ENCODE measurements at regions not wholly inside any gene's neighbourhood (a gene's known extent, or its start where the extent isn't known, plus 50 kb on each side); places are given as distances from the start of the nearest gene placed in this dataset.

GRCh38 chr11:8325591-8326304 is 62.1 kb upstream of the LMO1 start:
- no peak for DNase-seq (ENCODE audit: low read depth, low spot score)
- no CpG with 5 or more reads among the region's 9 CpGs for WGBS (ENCODE audit: insufficient coverage, insufficient read length)
- Histone ChIP-seq H3K4me3 (ENCODE audit: low read length) (no peak overlapping the region), H3K9me3 (ENCODE audit: control insufficient read depth, insufficient read depth, low read length) (no peaks in the 10 kb centered on the region), H3K27me3 (ENCODE audit: control insufficient read depth, insufficient read depth, low read length) (no peaks in the 10 kb centered on the region), H3K27ac (ENCODE audit: low read length) (no peak overlapping the region), H3K36me3 (ENCODE audit: control insufficient read depth, insufficient read depth, low read length) (no peaks in the 10 kb centered on the region), H3K4me1 (ENCODE audit: control insufficient read depth, insufficient read depth, low read length) (peaks cover 3% of the 10 kb centered on the region; the same call in 1 of the 2 replicates)

GRCh38 chr11:8323161-8323935 is 59.7 kb upstream of the LMO1 start:
- Histone ChIP-seq H3K4me1 (ENCODE audit: control insufficient read depth, insufficient read depth, low read length) (peaks cover 3% of the 10 kb centered on the region; the same call in 1 of the 2 replicates), H3K27me3 (ENCODE audit: control insufficient read depth, insufficient read depth, low read length) (no peaks in the 10 kb centered on the region), H3K9me3 (ENCODE audit: control insufficient read depth, insufficient read depth, low read length) (no peaks in the 10 kb centered on the region), H3K4me3 (ENCODE audit: low read length) (no peak overlapping the region), H3K27ac (ENCODE audit: low read length) (no peak overlapping the region), H3K36me3 (ENCODE audit: control insufficient read depth, insufficient read depth, low read length) (no peaks in the 10 kb centered on the region)
- DNase-seq (ENCODE audit: low read depth, low spot score): no peak
- no CpG with 5 or more reads among the region's 13 CpGs for WGBS (ENCODE audit: insufficient coverage, insufficient read length)

GRCh38 chr11:8321876-8322275 is 58.2 kb upstream of the LMO1 start:
- H3K4me1 ChIP-seq (ENCODE audit: control insufficient read depth, insufficient read depth, low read length): peaks cover 3% of the 10 kb centered on the region; the same call in 1 of the 2 replicates
- no peak overlapping the region for H3K27ac ChIP-seq (ENCODE audit: low read length)
- H3K36me3 ChIP-seq (ENCODE audit: control insufficient read depth, insufficient read depth, low read length): no peaks in the 10 kb centered on the region
- no peaks in the 10 kb centered on the region for H3K27me3 ChIP-seq (ENCODE audit: control insufficient read depth, insufficient read depth, low read length)
- no CpG with 5 or more reads among the region's 10 CpGs for WGBS (ENCODE audit: insufficient coverage, insufficient read length)
- H3K9me3 ChIP-seq (ENCODE audit: control insufficient read depth, insufficient read depth, low read length): no peaks in the 10 kb centered on the region
- no peak overlapping the region for H3K4me3 ChIP-seq (ENCODE audit: low read length)
- no peak for DNase-seq (ENCODE audit: low read depth, low spot score)

GRCh38 chr11:8320076-8320475 is 56.4 kb upstream of the LMO1 start:
- Histone ChIP-seq H3K4me1 (ENCODE audit: control insufficient read depth, insufficient read depth, low read length) (no peaks in the 10 kb centered on the region), H3K27ac (ENCODE audit: low read length) (no peak overlapping the region), H3K4me3 (ENCODE audit: low read length) (no peak overlapping the region), H3K36me3 (ENCODE audit: control insufficient read depth, insufficient read depth, low read length) (no peaks in the 10 kb centered on the region), H3K9me3 (ENCODE audit: control insufficient read depth, insufficient read depth, low read length) (no peaks in the 10 kb centered on the region), H3K27me3 (ENCODE audit: control insufficient read depth, insufficient read depth, low read length) (no peaks in the 10 kb centered on the region)
- no CpG with 5 or more reads among the region's 5 CpGs for WGBS (ENCODE audit: insufficient coverage, insufficient read length)
- DNase-seq (ENCODE audit: low read depth, low spot score): no peak

GRCh38 chr11:8318536-8318935 is 54.9 kb upstream of the LMO1 start:
- WGBS (ENCODE audit: insufficient coverage, insufficient read length): no CpG with 5 or more reads among the region's 7 CpGs
- H3K9me3 ChIP-seq (ENCODE audit: control insufficient read depth, insufficient read depth, low read length): no peaks in the 10 kb centered on the region

GRCh38 chr11:8317159-8317558 is 53.5 kb upstream of the LMO1 start:
- Histone ChIP-seq H3K4me3 (ENCODE audit: low read length) (no peak overlapping the region), H3K27me3 (ENCODE audit: control insufficient read depth, insufficient read depth, low read length) (no peaks in the 10 kb centered on the region), H3K4me1 (ENCODE audit: control insufficient read depth, insufficient read depth, low read length) (no peaks in the 10 kb centered on the region), H3K36me3 (ENCODE audit: control insufficient read depth, insufficient read depth, low read length) (no peaks in the 10 kb centered on the region), H3K27ac (ENCODE audit: low read length) (no peak overlapping the region), H3K9me3 (ENCODE audit: control insufficient read depth, insufficient read depth, low read length) (no peaks in the 10 kb centered on the region)
- no CpG with 5 or more reads among the region's 2 CpGs for WGBS (ENCODE audit: insufficient coverage, insufficient read length)
- DNase-seq (ENCODE audit: low read depth, low spot score): no peak

More at GRCh38 chr11:8318536-8318935, 54.9 kb upstream of the LMO1 start:
- DNase-seq (ENCODE audit: low read depth, low spot score): no peak
- no peaks in the 10 kb centered on the region for H3K4me1 ChIP-seq (ENCODE audit: control insufficient read depth, insufficient read depth, low read length)
- H3K36me3 ChIP-seq (ENCODE audit: control insufficient read depth, insufficient read depth, low read length): no peaks in the 10 kb centered on the region
- no peak overlapping the region for H3K4me3 ChIP-seq (ENCODE audit: low read length)
- H3K27me3 ChIP-seq (ENCODE audit: control insufficient read depth, insufficient read depth, low read length): no peaks in the 10 kb centered on the region
- no peak overlapping the region for H3K27ac ChIP-seq (ENCODE audit: low read length)

GRCh38 chr11:8315954-8316353 is 52.3 kb upstream of the LMO1 start:
- no CpG with 5 or more reads among the region's 9 CpGs for WGBS (ENCODE audit: insufficient coverage, insufficient read length)
- no peaks in the 10 kb centered on the region for H3K4me1 ChIP-seq (ENCODE audit: control insufficient read depth, insufficient read depth, low read length)
- H3K36me3 ChIP-seq (ENCODE audit: control insufficient read depth, insufficient read depth, low read length): no peaks in the 10 kb centered on the region
- no peaks in the 10 kb centered on the region for H3K9me3 ChIP-seq (ENCODE audit: control insufficient read depth, insufficient read depth, low read length)
- no peak overlapping the region for H3K27ac ChIP-seq (ENCODE audit: low read length)
- no peak overlapping the region for H3K4me3 ChIP-seq (ENCODE audit: low read length)
- H3K27me3 ChIP-seq (ENCODE audit: control insufficient read depth, insufficient read depth, low read length): no peaks in the 10 kb centered on the region
- DNase-seq (ENCODE audit: low read depth, low spot score): no peak

GRCh38 chr11:8315463-8315862 is 51.8 kb upstream of the LMO1 start:
- Histone ChIP-seq H3K4me3 (ENCODE audit: low read length) (no peak overlapping the region), H3K27ac (ENCODE audit: low read length) (no peak overlapping the region), H3K27me3 (ENCODE audit: control insufficient read depth, insufficient read depth, low read length) (no peaks in the 10 kb centered on the region), H3K9me3 (ENCODE audit: control insufficient read depth, insufficient read depth, low read length) (no peaks in the 10 kb centered on the region), H3K36me3 (ENCODE audit: control insufficient read depth, insufficient read depth, low read length) (no peaks in the 10 kb centered on the region), H3K4me1 (ENCODE audit: control insufficient read depth, insufficient read depth, low read length) (no peaks in the 10 kb centered on the region)
- DNase-seq (ENCODE audit: low read depth, low spot score): no peak
- WGBS (ENCODE audit: insufficient coverage, insufficient read length): no CpG with 5 or more reads among the region's 18 CpGs

GRCh38 chr11:8314916-8315315 is 51.2 kb upstream of the LMO1 start:
- Histone ChIP-seq H3K4me1 (ENCODE audit: control insufficient read depth, insufficient read depth, low read length) (no peaks in the 10 kb centered on the region), H3K27ac (ENCODE audit: low read length) (no peak overlapping the region), H3K9me3 (ENCODE audit: control insufficient read depth, insufficient read depth, low read length) (no peaks in the 10 kb centered on the region), H3K4me3 (ENCODE audit: low read length) (no peak overlapping the region), H3K36me3 (ENCODE audit: control insufficient read depth, insufficient read depth, low read length) (no peaks in the 10 kb centered on the region), H3K27me3 (ENCODE audit: control insufficient read depth, insufficient read depth, low read length) (no peaks in the 10 kb centered on the region)
- no peak for DNase-seq (ENCODE audit: low read depth, low spot score)
- WGBS (ENCODE audit: insufficient coverage, insufficient read length): no CpG with 5 or more reads among the region's 7 CpGs

- Histone ChIP-seq H3K9me3 (ENCODE audit: control insufficient read depth, insufficient read depth, low read length) (no peaks in the 10 kb centered on the region), H3K4me1 (ENCODE audit: control insufficient read depth, insufficient read depth, low read length) (no peaks in the 10 kb centered on the region), H3K27me3 (ENCODE audit: control insufficient read depth, insufficient read depth, low read length) (no peaks in the 10 kb centered on the region), H3K4me3 (ENCODE audit: low read length) (no peak overlapping the region), H3K27ac (ENCODE audit: low read length) (no peak overlapping the region), H3K36me3 (ENCODE audit: control insufficient read depth, insufficient read depth, low read length) (no peaks in the 10 kb centered on the region)
- DNase-seq (ENCODE audit: low read depth, low spot score): no peak
- WGBS (ENCODE audit: insufficient coverage, insufficient read length): no CpG with 5 or more reads among the region's 6 CpGs
Measured at GRCh38 chr11:8313504-8314090, 49.9 kb upstream of the LMO1 start.
